Left colon (tissue), 2 donors: ENCODE measurements at regions not wholly inside any gene's neighbourhood (a gene's known extent, or its start where the extent isn't known, plus 50 kb on each side); places are given as distances from the start of the nearest gene placed in this dataset.

Source experiments
- ATAC-seq: fragments of 200-7000 bp; cut with Tn5 transposase; one replicate; pipeline ENCODE4 v1.9.1; 2020; ENCODE audit warnings: mild to moderate bottlenecking, moderate library complexity
- DNase-seq, 2 donors: peaks; one replicate each; pipeline ENCODE4 v3.0.0-alpha.2; 2020
- intact Hi-C, 2 donors: fragments of 100-400 bp; cut with DNase I in 1 of 2; cut with micrococcal nuclease in 1 of 2; formaldehyde crosslinking; loops; one replicate each; pipeline versions ENCODE4 v1.11.2 to v1.14.0; 2022; cut with DNase I, micrococcal nuclease
- donor health status: DM: no; HTN: no; CAD: no.
- donor health status: DM: yes; HTN: yes; CAD: no.

- intact Hi-C loops, result loop anchor here in 1 of 2 donors (5.0 kb wide), 1 partner anchor 251 kb away; no protein-coding TSS in a partner anchor
- peak in 1 of 2 donors; percentile 43 for DNase-seq
- ATAC-seq, result peak; percentile 69
These were observed 98.9 kb upstream of the GLS start for GRCh38 chr2:190781604-190782198.

- DNase-seq (no peak), ATAC-seq (no peak)
- intact Hi-C loops, result loop anchor here in 1 of 2 donors (5.0 kb wide), 1 partner anchor 250 kb away; no protein-coding TSS in a partner anchor
These were observed 98.4 kb upstream of the GLS start for GRCh38 chr2:190782264-190782663.

GRCh38 chr2:190783513-190784263, 96.9 kb upstream of the GLS start:
- no peak for DNase-seq
- intact Hi-C loops, result loop anchor here in 1 of 2 donors (5.0 kb wide), 1 partner anchor 249 kb away; no protein-coding TSS in a partner anchor
- no peak for ATAC-seq

- DNase-seq (no peak), ATAC-seq (peak; percentile 60)
- intact Hi-C loops, result no loop called here
These were observed 95.3 kb upstream of the GLS start for GRCh38 chr2:190785334-190785733.

GRCh38 chr2:190786404-190787166, 94.0 kb upstream of the GLS start:
- DNase-seq, result no peak
- intact Hi-C loops, result no loop called here
- ATAC-seq, result peak; percentile 27

GRCh38 chr2:190787743-190788235, 92.8 kb upstream of the GLS start:
- ATAC-seq (no peak), DNase-seq (no peak)
- intact Hi-C loops, result no loop called here

- intact Hi-C loops, result no loop called here
- ATAC-seq (no peak), DNase-seq (no peak)
These were observed 91.3 kb upstream of the GLS start for GRCh38 chr2:190789074-190790004.

GRCh38 chr2:190791347-190791975, 89.2 kb upstream of the GLS start:
- ATAC-seq (no peak), DNase-seq (no peak)
- intact Hi-C loops, result no loop called here

GRCh38 chr2:190791976-190792575, 88.5 kb upstream of the GLS start:
- intact Hi-C loops, result no loop called here
- DNase-seq (no peak), ATAC-seq (no peak)

- intact Hi-C loops, result no loop called here
- no peak for ATAC-seq
- DNase-seq, result no peak
These were observed 87.4 kb upstream of the GLS start for GRCh38 chr2:190792956-190793888.

GRCh38 chr2:190794377-190794776, 86.2 kb upstream of the GLS start:
- no peak for ATAC-seq
- DNase-seq, result no peak
- intact Hi-C loops, result no loop called here

GRCh38 chr2:190794790-190795189, 85.8 kb upstream of the GLS start:
- no peak for DNase-seq
- intact Hi-C loops, result no loop called here
- ATAC-seq, result no peak

- ATAC-seq (no peak), DNase-seq (no peak)
- intact Hi-C loops, result no loop called here
These were observed 84.9 kb upstream of the GLS start for GRCh38 chr2:190795686-190796085.

- no peak for ATAC-seq
- DNase-seq, result no peak
- intact Hi-C loops, result no loop called here
These were observed 80.6 kb upstream of the GLS start for GRCh38 chr2:190799999-190800398.

- DNase-seq, result no peak
- ATAC-seq, result no peak
- intact Hi-C loops, result no loop called here
These were observed 80.1 kb upstream of the GLS start for GRCh38 chr2:190800528-190800927.

GRCh38 chr2:190802129-190802528, 78.5 kb upstream of the GLS start:
- intact Hi-C loops, result no loop called here
- no peak for DNase-seq

More at GRCh38 chr2:190802129-190802528, 78.5 kb upstream of the GLS start:
- ATAC-seq, result no peak
